Thymus (tissue), 11 donors: ENCODE measurements at regions not wholly inside any gene's neighbourhood (a gene's known extent, or its start where the extent isn't known, plus 50 kb on each side); places are given as distances from the start of the nearest gene placed in this dataset.

ENCODE experiments used
- DNase-seq, 9 donors: peaks; one replicate each; pipeline ENCODE4 v3.0.0-alpha.2; 2013; ENCODE audit warnings: low spot score in 9 of 9, low read depth in 6 of 9, missing footprints in 1 of 9
- H3K27ac ChIP-seq, 2 donors: one replicate each; pipeline ENCODE4 v1.5.1; 2013; ENCODE audit warnings: control low read depth in 1 of 2, low read depth in 1 of 2, low read length in 1 of 2, mild to moderate bottlenecking in 1 of 2, moderate library complexity in 1 of 2
- H3K27me3 ChIP-seq, 2 donors: one replicate each; pipeline ENCODE4 v1.5.1; 2013; ENCODE audit warnings: low read length in 1 of 2; ENCODE audit not compliant: control insufficient read depth in 2 of 2, insufficient read depth in 1 of 2
- H3K36me3 ChIP-seq, 2 donors: one replicate each; pipeline ENCODE4 v1.5.1; 2013; ENCODE audit warnings: low read length in 1 of 2, mild to moderate bottlenecking in 1 of 2, moderate library complexity in 1 of 2; ENCODE audit not compliant: control insufficient read depth in 2 of 2, insufficient read depth in 2 of 2
- H3K4me1 ChIP-seq, 2 donors: one replicate each; pipeline ENCODE4 v1.5.1; 2013; ENCODE audit warnings: low read length in 2 of 2; ENCODE audit not compliant: control insufficient read depth in 2 of 2, insufficient read depth in 2 of 2
- H3K4me3 ChIP-seq, 2 donors: one replicate each; pipeline ENCODE4 v1.5.1; 2013; ENCODE audit warnings: low read length in 2 of 2, control low read depth in 1 of 2, mild to moderate bottlenecking in 1 of 2
- H3K9me3 ChIP-seq, 2 donors: one replicate each; pipeline ENCODE4 v1.5.1; 2013; ENCODE audit warnings: low read length in 1 of 2, mild to moderate bottlenecking in 1 of 2; ENCODE audit not compliant: control insufficient read depth in 2 of 2, insufficient read depth in 1 of 2
- WGBS: extraction: QIAGEN DNeasy Blood & Tissue Kit; methylation state at CpG from one replicate; pipeline ENCODE4 v1.1.7; 2013; 5-methylcytosine and 5-hydroxymethylcytosine counted together
- donor health status: healthy.

DNA sequence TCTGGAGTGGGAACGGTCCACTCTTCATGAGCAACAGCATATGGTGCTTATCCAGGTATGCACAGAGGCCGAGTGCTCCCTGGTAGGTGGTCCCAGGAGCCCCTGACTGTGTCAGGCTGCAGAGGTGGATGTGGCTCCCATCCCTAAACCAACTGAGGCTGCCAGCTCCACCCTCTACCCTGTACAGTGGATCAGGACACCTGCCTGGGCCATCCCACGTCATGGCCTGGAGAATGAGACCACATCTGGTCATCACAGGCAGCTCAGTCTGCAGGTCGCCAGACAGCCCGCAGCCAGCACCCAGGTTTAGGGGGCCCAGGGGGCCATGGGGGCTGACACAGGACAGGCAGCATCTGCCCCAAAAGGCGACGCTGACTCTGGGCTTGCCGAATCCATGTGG, 100.3 kb upstream of the TMEM18 start:
- H3K9me3 ChIP-seq: no peaks in the 10 kb centered on the region
- no peak for DNase-seq
- H3K27ac ChIP-seq: no peak overlapping the region
- 96% methylated on average over 8 of the region's 8 CpGs for WGBS
- no peaks in the 10 kb centered on the region for H3K36me3 ChIP-seq
- H3K4me1 ChIP-seq: no peaks in the 10 kb centered on the region
- H3K4me3 ChIP-seq: no peak overlapping the region
- no peaks in the 10 kb centered on the region for H3K27me3 ChIP-seq

DNA sequence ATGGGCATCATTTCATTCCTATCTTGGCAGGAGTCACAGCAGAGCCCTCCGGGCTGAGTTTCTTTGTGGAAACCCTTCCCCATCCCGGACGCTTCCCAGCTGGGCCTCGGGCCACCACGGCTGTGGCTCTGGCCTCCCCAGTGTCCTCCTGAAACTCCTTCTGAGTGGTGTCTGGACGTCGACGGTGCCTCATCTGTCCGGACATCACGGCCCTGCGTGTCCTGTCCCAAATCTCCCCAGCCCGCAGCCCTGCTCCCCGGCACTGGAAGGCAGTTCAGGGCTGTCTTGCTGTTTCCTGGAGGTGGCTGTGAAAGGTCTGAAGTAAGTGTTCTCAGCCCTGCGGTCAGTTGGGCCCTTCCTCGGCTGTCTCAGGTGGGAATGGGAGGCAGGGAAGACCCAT, 99.8 kb upstream of the TMEM18 start:
- WGBS: 85% methylated on average over 15 of the region's 15 CpGs
- DNase-seq: no peak

DNA sequence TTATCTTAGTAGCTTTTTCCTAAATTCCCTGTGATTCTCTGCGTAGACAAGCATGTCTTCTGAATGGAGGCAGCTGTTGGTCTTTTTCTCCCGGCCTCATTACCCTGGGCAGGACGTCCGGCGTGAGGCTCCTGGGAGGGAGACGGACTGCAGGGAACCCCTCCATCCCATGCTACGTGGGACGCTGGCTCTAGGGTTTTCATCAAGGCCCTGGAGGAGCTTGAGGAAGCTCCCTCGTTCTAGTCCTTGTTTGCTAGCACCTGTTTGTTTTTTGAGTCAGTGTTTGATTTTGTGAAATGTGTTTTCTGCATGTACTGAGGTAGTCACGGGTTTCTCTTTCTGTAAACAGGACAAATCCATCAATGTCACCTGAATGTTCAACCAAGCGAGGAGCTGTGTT, 99.3 kb upstream of the TMEM18 start:
- Histone ChIP-seq H3K4me1 (no peaks in the 10 kb centered on the region), H3K27ac (no peak overlapping the region), H3K9me3 (no peaks in the 10 kb centered on the region), H3K36me3 (no peaks in the 10 kb centered on the region), H3K27me3 (no peaks in the 10 kb centered on the region), H3K4me3 (no peak overlapping the region)
- WGBS: 79% methylated on average over 11 of the region's 11 CpGs
- DNase-seq: no peak

More for the DNA sequence above, 99.8 kb upstream of the TMEM18 start:
- Histone ChIP-seq H3K27me3 (no peaks in the 10 kb centered on the region), H3K36me3 (no peaks in the 10 kb centered on the region), H3K4me3 (no peak overlapping the region), H3K4me1 (no peaks in the 10 kb centered on the region), H3K27ac (no peak overlapping the region), H3K9me3 (no peaks in the 10 kb centered on the region)

DNA sequence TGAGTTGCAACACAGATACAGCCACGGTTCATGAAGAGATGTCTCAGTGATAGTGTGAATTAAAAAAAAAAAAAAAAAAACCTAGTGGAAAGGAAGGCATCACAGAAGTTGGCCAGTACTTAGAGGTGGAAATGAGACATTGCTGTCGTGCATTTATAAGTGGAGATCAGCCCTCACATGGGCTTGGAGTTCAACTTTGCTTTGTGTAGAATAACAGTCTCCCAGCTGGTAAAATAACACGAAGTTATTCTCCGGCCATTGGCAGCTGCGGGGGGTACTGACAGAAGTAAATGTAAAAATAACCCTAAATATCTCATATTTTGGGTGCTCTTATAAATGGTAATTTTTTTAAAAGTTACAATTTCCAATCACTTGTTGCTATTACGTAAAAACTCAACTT, 98.8 kb upstream of the TMEM18 start:
- Histone ChIP-seq H3K9me3 (no peaks in the 10 kb centered on the region), H3K4me1 (no peaks in the 10 kb centered on the region), H3K4me3 (no peak overlapping the region), H3K27ac (no peak overlapping the region), H3K36me3 (no peaks in the 10 kb centered on the region), H3K27me3 (no peaks in the 10 kb centered on the region)
- DNase-seq: no peak
- WGBS: 79% methylated on average over 6 of the region's 6 CpGs

- 60% methylated on average over 7 of the region's 7 CpGs for WGBS
Measured at GRCh38 chr2:774436-774835, 97.2 kb upstream of the TMEM18 start.

DNA sequence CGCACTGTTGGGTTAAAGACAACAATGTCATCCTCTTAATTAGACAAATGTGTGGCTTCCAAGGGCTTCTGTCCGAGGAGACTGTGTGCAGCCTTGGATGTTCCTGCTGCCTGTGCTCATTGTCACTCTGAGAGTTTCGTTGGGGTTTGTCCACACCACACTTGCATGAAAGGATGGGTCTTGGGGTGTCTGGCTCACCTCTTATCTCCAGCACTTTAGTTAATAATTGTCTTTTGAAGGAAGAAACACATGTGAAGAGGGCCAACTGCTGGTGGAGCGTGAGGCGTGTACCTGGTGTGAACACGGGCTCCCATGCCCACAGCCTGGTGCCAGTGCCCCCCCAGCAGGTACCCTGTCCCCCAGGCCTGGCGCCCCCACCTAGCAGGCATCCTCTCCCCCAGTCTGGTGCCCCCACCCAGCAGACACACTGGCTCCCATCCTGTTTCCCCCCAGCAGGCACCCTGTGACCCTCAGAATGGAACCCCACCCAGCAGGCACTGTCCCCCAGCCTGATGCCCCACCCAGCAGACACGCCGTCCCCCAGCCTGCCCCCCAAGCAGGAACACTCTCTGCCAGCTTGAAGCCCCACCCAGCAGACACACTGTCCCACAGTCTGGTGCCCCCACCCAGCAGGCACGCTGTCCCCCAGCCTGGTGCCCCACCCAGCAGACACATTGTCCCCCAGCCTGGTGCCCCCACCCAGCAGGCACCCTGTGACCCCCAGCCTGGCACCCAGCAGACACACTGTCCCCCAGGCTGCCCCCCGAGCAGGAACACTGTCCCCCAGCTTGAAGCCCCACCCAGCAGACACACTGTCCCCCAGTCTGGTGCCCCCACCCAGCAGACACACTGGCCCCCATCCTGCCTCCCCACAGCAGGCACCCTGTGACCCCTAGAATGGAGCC, 96.3 kb upstream of the TMEM18 start:
- 85% methylated on average over 11 of the region's 11 CpGs for whole genome bisulfite sequencing
- H3K9me3 ChIP-seq: no peaks in the 10 kb centered on the region
- H3K27me3 ChIP-seq: no peaks in the 10 kb centered on the region
- DNase-seq: no peak
- H3K36me3 ChIP-seq: no peaks in the 10 kb centered on the region
- no peak overlapping the region for H3K4me3 ChIP-seq
- H3K27ac ChIP-seq: no peak overlapping the region
- no peaks in the 10 kb centered on the region for H3K4me1 ChIP-seq

More at GRCh38 chr2:774436-774835, 97.2 kb upstream of the TMEM18 start:
- Histone ChIP-seq H3K4me3 (no peak overlapping the region), H3K27me3 (no peaks in the 10 kb centered on the region), H3K9me3 (no peaks in the 10 kb centered on the region), H3K27ac (no peak overlapping the region), H3K36me3 (no peaks in the 10 kb centered on the region), H3K4me1 (no peaks in the 10 kb centered on the region)
- DNase-seq: no peak

DNA sequence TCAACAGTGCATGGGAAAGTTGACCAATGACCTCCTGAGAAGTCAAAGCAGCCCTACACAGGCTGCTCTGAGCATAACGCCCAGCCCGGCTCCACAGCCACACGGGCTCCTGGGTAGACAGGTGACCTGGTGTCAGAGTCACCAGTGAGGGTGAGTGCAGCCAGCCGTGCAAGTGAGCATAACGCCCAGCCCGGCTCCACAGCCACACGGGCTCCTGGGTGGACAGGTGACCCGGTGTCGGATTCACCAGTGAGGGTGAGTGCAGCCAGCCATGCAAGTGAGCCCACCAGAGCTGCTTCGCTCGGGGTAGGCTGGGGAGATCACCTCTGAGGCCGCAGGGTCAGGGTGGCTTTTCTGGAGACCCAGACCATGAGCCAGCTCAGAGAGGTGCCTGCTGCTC, 94.3 kb upstream of the TMEM18 start:
- Histone ChIP-seq H3K4me3 (no peak overlapping the region), H3K27me3 (no peaks in the 10 kb centered on the region), H3K27ac (no peak overlapping the region), H3K36me3 (no peaks in the 10 kb centered on the region), H3K4me1 (peaks cover 0 to 5% of the 10 kb centered on the region in 2 donors), H3K9me3 (no peaks in the 10 kb centered on the region)
- WGBS: 92% methylated on average over 12 of the region's 12 CpGs
- no peak for DNase-seq

- no peak overlapping the region for H3K4me3 ChIP-seq
- H3K9me3 ChIP-seq: no peaks in the 10 kb centered on the region
- peaks cover 0 to 10% of the 10 kb centered on the region in 2 donors for H3K4me1 ChIP-seq
- H3K27me3 ChIP-seq: no peaks in the 10 kb centered on the region
- no peak for DNase-seq
- WGBS: 96% methylated on average over 2 of the region's 2 CpGs
- no peak overlapping the region for H3K27ac ChIP-seq
- no peaks in the 10 kb centered on the region for H3K36me3 ChIP-seq
Measured at GRCh38 chr2:770776-771175, 93.6 kb upstream of the TMEM18 start.

GRCh38 chr2:769771-770170, 92.6 kb upstream of the TMEM18 start:
- Histone ChIP-seq H3K9me3 (no peaks in the 10 kb centered on the region), H3K4me1 (peaks cover 0 to 11% of the 10 kb centered on the region in 2 donors), H3K27ac (no peak overlapping the region), H3K36me3 (no peaks in the 10 kb centered on the region), H3K27me3 (no peaks in the 10 kb centered on the region), H3K4me3 (no peak overlapping the region)
- no peak for DNase-seq
- WGBS: 34% methylated on average over 2 of the region's 2 CpGs
